GM19455 (cell line): ENCODE measurements at regions not wholly inside any gene's neighbourhood (a gene's known extent, or its start where the extent isn't known, plus 50 kb on each side); places are given as distances from the start of the nearest gene placed in this dataset.
A peak's percentile ranks its signal among the peaks of the same experiment; 100 is the strongest.

Experiments used
- ATAC-seq: cut with Tn5 transposase; IDR thresholded peaks from one replicate; pipeline ENCODE4 v1.9.1; 2021; ENCODE audit not compliant: unreplicated experiment

GRCh38 chr2:164306872-164307271 lies 314.4 kb downstream of the GRB14 start:
- no peak for ATAC-seq

- no peak for ATAC-seq
Measured at GRCh38 chr2:164302786-164303185, 318.5 kb downstream of the GRB14 start.

GRCh38 chr2:164288235-164288634 lies 333.0 kb downstream of the GRB14 start:
- ATAC-seq: no peak

- no peak for ATAC-seq
Measured at GRCh38 chr2:164287056-164287455, 334.2 kb downstream of the GRB14 start.

GRCh38 chr2:164285576-164285975 lies 335.7 kb downstream of the GRB14 start:
- no peak for ATAC-seq

GRCh38 chr2:164281896-164282295 lies 339.4 kb downstream of the GRB14 start:
- no peak for ATAC-seq

GRCh38 chr2:164275659-164276058 lies 345.6 kb downstream of the GRB14 start:
- no peak for ATAC-seq

GRCh38 chr2:164260506-164260905 lies 360.8 kb downstream of the GRB14 start:
- no peak for ATAC-seq

- no peak for ATAC-seq
Measured at GRCh38 chr2:164257742-164258141, 363.5 kb downstream of the GRB14 start.

GRCh38 chr2:164252568-164253287 lies 368.6 kb downstream of the GRB14 start:
- peak; percentile 89 for ATAC-seq

- no peak for ATAC-seq
Measured at GRCh38 chr2:164243315-164243714, 378.0 kb downstream of the GRB14 start.

GRCh38 chr2:164242409-164242808 lies 378.9 kb downstream of the GRB14 start:
- no peak for ATAC-seq

GRCh38 chr2:164234074-164234473 lies 387.2 kb downstream of the GRB14 start:
- no peak for ATAC-seq

GRCh38 chr2:164224007-164224406 lies 397.3 kb downstream of the GRB14 start:
- no peak for ATAC-seq

GRCh38 chr2:164221473-164221872 lies 399.8 kb downstream of the GRB14 start:
- no peak for ATAC-seq

GRCh38 chr2:164220265-164220664 lies 401.0 kb downstream of the GRB14 start:
- no peak for ATAC-seq

- ATAC-seq: no peak
Measured at GRCh38 chr2:164213916-164214315, 407.4 kb downstream of the GRB14 start.

- no peak for ATAC-seq
Measured at GRCh38 chr2:164205347-164205746, 415.9 kb downstream of the GRB14 start.

- no peak for ATAC-seq
Measured at GRCh38 chr2:164203131-164203530, 418.2 kb downstream of the GRB14 start.

- ATAC-seq: no peak
Measured at GRCh38 chr2:164198256-164198655, 423.0 kb downstream of the GRB14 start.

- no peak for ATAC-seq
Measured at GRCh38 chr2:164190700-164191099, 430.6 kb downstream of the GRB14 start.

GRCh38 chr2:164189851-164190250 lies 431.4 kb downstream of the GRB14 start:
- ATAC-seq: no peak

GRCh38 chr2:164187121-164187520 lies 434.2 kb downstream of the GRB14 start:
- ATAC-seq: no peak
